Renal cortical epithelial cell (primary cell): ENCODE measurements at regions not wholly inside any gene's neighbourhood (a gene's known extent, or its start where the extent isn't known, plus 50 kb on each side); places are given as distances from the start of the nearest gene placed in this dataset.

Experiments used
- DNase-seq: peaks from one replicate; pipeline ENCODE4 v3.0.0-alpha.2; 2011; ENCODE audit warnings: low read depth

DNA sequence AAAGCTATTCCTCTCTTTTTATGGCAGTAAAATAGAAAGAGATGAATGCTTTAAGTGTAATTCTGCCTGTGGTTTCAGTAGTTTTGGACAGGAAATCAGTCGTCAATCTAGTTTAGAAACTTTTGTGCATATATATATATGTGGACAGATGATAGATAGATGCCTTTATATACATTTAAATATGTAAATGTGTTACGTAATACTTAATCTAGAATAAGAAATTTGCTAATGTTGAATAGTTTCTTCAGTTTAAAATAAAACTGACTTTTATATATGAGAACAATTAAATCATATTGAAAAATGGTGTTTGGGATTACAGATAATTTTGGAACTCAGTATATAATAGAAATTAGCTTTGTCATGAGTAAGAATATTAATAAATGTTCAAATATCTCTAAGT, 1165.7 kb upstream of the NCAM2 start:
- no peak for DNase-seq

DNA sequence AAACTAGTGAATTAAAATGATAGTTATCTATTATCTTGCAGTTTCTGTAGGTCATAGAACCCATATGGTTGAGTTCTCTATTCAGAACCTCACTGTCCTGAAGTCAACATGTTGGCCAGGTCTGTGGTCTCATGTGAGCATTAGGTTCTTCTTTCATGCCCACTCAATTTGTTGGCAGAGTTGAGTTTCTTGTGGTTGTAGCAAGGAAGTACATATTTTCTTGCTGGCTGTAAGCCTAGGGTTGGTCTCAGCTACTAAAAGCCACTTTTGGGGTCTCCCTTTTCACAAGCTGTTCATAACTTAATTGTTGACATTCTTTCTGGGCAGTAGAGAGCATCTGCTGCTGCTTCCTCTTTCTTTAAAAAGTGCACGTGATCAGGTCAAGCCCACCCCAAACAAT, 1165.1 kb upstream of the NCAM2 start:
- no peak for DNase-seq

DNA sequence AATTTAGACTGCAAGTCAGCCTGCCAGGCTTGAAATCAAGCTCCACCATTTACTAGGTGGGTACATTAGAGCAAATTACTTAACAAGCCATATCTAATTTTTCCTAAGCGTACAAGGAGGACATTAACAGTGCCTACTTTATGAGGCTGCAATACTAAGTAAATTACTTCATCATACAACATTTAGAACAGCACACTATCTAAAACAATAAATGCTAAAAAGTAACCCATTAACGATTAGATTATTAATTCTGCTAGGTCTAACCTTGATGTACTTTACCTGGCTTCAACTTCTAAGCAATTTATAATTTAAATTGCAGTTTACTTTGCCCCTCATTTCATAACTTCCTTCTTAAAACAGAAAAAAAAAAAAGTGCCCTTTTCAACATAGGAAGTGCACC, 1155.6 kb upstream of the NCAM2 start:
- DNase-seq = no peak

DNA sequence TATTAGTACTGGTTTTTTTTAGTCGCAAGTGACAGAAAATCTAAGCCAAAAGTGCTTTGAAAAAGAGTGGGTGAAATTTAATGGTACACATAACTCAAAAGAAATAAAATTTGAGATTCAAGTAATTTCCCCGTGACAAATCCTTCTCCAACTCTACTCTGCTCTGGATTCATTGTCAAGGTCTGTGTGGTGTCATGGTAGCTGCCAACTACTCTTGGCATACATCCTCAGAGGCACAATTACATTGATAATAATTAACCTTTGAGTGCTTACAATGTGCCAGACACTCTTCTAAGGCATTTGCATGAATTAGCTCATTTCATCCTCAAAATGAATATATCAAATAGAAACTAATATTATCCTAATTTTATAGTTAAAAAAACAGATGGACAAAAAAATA, 1153.9 kb upstream of the NCAM2 start:
- no peak for DNase-seq

DNA sequence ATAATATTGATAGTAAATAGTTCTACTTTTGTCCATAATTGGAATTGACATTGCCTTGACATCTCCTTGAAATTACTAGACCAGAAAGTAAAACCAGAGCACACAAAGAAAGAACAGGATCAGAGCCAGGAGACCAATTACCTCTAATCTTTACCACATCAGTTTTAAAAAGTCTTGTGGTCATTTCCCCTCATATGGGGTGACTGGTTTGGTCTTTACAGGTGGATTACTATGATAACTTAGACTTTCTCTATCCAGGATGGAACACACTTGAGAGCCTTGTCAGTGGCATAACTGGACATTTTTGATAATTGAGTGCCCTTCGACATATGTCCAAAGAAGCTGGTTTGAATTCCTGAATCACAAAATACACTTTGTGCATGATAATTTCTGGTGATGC, 1148.1 kb upstream of the NCAM2 start:
- no peak for DNase-seq

DNA sequence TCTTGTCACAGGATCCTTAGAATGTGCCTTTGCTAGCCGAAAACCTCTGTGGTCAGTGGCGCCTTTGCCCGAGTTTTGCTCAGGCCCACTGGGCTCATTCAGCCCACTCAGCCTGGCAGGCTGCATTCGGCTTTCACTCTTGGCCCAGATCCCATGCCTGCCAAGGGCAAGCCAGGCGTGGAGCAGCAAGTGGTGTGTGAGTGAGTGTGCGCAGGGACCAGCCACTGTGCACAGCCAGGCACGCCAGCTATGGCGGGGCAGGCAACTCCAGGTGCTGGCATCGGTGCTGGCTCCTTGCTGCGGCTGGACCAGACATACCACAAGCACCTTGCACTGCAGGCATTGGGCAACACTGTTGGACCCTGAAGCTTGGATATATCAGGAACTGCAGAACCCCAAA, 1145.1 kb upstream of the NCAM2 start:
- no peak for DNase-seq

DNA sequence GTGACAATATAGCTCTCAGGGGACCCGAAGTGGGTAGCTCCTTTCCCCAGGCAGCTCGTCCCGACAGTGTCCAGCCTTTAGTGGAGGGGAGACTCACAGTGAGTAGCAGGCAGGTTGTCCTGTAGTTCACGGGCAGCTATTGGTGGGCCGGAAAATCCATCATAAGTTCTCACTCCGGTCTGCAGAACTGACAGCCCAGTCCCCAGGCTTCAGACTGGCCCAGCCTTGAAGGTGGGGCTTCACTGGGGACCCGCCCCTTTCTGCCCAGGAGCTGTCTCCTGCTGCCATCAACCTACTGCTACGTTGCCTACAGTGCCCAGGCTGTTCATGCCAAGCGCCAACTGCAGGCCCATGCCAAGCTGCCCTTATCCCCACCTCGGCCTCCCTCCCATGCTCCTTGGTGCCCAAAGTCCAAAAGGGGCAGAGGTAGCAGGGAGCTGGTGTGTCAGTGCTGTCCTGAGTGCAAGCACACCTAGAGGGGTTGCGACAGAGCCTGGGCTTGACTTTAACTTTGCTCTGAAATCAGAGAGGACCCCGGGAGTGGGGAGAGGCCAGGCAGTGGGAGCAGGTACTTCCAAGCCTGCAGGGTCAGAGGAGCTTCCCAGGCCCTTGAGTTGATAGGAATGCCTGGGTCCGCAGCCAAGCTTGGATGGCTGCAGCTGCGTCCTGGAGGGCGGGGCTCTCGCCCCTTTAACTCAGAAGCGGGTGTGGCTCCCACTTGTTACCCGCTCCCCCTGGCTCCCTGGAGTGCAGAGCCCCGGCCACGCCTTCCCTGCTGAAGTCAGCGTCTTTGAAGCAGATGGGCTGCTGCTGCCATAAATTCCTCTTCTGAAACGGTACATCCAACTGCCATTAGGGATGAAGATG, 1144.3 kb upstream of the NCAM2 start:
- no peak for DNase-seq

DNA sequence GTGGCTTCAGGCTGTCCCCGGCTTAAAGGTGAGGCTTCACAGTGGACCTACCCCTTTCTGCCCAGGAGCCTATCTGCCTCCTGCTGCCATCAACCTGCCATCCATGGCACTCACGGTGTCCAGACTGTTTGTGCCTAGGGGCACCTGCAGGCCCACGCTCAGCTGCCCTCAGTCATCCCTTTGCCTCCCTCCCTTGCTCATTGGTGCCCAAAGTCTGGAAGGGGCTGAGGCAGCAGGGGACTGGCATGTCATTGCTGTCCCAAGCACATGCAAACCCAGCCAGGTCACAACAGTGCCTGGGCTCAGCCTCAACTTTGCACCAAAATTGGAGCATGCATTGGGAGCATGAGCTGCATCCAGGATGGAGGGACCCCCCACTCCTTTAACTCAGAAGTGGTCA, 1142.7 kb upstream of the NCAM2 start:
- no peak for DNase-seq

DNA sequence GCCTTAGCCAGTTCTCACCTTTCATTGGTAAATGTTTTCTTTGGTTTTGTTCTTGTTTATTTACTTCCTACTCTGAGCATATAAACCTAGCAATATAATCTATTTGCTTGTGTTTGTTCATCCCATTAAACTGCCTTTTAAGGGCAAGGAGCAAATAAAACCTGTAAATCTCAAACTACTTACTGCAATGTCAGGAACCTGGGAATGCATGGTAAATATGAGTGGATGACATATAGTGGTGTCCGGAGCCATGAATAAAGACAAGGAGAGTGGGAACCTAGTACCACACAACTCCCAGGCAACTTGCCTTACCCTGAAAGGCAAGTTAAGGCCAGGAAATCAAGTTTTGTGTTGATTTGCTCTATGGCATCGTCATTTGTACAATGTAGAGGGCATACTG, 1133.7 kb upstream of the NCAM2 start:
- no peak for DNase-seq

DNA sequence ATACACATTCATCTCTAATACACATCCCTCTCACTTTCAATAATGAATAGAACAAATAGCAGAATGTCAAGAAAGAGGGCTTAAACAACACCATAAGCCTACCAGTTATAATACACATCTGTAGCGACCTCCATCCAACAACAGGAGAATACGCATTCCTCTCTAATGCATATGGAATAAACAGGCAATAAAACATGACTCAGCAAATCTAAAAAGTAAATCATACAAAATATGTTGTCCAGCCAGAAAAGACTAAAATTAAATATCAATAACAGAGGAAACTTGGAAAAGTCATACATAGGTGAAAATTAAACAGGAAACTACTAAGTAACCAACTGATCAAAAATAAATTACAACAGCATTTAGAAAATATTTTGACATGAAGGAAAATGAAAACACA, 1127.5 kb upstream of the NCAM2 start:
- no peak for DNase-seq

DNA sequence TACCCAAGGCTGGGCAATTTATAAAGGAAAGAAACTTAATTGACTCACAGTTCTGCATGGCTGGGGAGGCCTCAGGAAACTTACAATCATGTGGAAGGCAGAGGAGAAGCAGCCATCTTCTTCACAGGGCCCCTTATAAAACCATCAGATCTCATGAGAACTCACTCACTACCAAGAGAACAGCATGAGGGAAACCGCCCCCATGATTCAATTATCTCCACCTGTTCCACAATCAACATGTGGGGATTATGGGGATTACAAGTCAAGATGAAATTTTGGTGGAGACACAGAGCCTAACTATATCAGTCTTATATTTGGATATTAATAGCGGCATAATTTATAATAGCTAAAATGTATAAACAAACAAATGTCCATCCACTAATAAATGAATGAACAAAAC, 1123.7 kb upstream of the NCAM2 start:
- DNase-seq = no peak

DNA sequence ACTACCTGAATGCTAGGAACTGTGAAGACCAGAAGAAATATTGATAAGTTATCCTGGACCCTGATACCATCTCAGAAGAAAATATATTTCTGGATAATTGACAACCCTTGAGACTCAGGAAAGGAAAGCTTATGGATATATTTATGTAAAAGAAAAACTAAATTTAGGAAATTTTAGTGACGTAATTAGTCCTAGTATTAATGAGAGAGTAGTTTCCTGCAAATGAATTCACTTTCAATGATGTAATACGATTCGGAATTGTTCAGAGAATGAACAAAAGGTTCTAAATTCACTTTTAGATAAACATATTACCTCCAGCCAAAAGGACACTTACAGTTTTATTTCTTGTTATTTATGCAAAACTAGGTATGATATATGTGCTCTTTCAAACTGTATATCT, 1120.1 kb upstream of the NCAM2 start:
- no peak for DNase-seq

DNA sequence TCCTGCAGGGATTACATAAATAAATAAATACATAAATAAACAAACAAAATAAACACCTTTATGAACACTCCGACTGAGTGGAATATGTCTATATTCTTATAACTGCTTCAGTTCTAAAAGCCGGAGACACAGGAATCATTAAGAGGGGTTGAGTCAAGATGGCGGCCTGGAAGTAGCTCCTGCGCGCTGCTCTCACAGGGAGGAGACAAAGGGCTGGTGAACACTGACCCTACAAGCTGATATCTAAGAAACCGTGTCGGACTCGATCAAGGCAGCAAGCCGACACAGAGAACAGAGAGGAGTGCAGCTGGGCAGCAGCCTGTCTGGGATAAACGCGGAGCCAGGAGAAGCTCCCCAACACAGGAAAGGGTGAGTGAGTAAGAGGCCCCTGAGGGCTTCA, 1098.6 kb upstream of the NCAM2 start:
- DNase-seq = no peak

DNA sequence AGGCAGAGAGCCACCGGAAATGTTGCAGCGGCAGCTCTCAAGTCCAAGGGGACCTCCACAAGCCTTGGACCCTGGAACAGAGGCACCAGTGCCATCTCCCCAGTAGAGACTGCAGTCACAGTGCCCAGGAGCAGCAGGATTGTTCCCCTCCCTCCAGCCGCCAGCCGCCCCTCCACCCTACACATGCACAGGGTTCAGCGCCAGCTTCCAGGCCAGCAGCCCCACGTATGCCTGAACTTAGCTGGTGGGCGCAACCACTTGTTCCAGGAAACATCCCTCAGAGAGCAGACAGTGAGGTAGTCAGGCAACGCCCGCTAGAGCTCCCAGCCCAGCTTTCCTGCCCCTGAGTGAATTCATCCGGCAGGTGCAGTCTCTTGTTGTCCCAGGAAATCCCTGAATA, 1098.1 kb upstream of the NCAM2 start:
- no peak for DNase-seq

DNA sequence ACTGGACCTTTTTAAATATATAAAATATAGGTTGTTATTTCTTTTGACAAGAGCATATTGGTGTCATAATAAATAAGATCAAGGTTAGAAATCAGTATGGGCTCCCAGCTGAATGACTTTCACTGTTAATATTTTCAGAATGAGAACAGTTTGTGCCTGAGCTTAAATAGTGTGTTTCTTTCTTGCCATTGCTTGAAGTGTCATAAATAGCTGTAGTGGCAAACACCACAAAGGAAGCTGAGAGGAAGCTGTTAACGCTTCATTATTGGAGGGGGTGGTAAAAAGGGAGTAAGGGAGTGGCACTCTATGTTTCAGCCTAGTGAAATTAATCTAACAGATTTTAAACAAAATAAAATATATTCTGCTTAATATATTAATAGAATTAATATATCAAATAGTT, 1089.8 kb upstream of the NCAM2 start:
- no peak for DNase-seq

DNA sequence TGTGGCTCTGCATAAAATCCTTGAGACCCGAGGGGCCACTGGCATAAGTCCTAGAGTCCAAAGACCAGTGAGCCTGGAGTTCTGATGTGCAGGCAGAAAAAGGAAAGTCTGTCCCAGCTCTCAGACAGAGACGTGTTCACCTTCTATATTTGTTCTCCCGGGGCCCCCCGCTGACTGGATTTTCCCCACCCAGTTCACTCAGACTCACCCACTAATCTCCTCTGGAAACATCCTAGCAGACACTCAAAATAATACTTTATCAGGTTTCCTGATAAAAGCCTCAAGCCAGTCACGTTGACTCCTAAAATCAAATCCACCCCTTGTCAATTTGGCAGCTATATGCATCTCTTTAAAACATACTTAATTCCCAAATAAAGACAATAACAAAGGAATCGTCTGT, 1084.2 kb upstream of the NCAM2 start:
- DNase-seq = no peak

DNA sequence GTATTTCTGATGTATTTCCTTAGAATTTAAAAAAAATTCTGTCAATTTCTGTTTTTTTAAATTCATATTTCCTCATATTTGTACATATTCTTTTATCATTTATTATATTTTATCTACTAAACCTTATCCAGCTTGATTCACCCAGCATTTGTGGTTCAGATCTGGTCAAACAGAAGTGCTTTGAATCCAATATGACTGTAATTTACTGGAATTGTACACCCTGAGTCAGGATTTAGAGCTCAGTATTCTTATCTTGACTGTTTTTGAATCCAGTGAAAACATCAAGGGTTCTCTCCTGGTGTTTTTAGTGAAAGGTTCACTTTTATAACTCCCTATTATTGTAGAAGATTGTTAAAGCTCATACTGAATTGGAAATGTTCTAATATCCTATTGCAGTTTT, 1077.0 kb upstream of the NCAM2 start:
- no peak for DNase-seq

DNA sequence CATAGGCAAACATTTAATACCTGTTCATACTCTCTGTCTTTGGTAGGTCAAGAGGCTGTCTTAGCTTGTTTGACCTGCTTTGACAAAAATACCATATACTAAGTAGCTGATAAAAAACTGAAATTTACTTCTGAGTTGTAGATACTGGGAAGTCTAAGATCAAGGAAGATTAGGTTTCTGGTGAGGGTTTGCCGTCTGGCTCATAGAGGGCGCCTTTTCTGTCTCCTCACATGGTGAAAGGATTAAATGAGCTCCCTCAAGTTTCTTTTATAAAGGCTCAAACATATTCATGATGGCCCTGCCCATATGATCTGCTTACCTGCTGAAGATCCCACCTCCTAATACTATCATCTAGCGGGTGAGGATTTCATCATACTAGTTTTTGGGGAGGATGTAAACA, 1076.1 kb upstream of the NCAM2 start:
- no peak for DNase-seq

DNA sequence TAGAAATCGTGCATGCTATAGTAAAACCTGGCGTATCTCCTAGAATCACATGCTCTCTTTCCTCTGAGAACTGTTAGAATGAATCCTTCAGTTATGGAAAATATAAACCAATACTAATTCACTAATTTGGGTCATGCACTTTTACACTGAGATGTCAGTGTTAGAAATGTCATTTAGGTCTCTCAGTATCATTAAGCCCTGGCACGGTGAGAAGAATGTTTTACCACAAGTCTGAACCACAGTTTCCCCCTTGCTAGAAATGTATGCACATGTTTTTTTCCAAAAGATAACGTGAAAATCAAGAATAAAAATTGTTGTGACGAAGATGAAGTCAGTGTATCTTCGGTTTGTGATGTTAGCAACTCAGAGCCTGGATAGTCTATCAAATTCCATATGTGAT, 1062.7 kb upstream of the NCAM2 start:
- no peak for DNase-seq

DNA sequence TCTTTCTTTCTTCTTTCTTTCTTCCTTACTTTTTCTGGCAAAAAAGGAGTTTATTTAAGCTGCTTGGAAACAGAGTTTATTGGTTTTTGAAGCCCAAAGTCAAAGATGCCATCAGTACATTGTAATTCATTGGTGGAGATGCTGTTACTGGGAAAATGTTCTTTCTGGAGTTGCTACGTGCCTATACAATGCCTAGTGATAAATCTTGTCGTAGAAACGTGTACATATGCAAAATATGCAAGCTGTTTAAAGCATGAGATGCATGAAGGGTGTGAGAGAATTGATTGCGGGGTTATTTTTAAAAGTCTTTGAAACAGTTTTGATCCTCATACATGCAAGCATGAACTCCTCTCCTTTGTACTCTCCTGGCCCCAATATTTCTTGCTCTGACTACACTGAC, 1060.6 kb upstream of the NCAM2 start:
- no peak for DNase-seq

DNA sequence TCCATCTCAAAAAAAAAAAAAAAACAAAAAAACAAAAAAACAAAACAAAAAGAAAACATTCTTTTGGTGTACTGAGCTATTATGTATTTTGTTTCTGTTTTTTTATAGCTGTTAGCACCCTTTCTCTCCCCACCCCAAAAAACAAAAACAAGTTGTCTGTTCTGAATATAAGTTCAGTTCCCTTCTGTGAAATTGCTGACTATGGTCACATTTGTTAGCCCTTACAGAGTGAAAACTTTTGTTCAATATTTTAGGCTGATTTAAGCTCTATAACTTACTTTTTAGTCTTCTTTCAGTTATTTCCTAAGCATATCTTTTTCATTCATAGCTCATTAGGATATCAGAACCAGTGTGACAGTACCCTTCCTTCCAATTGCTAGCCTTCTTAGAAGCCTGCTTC, 1056.6 kb upstream of the NCAM2 start:
- no peak for DNase-seq

DNA sequence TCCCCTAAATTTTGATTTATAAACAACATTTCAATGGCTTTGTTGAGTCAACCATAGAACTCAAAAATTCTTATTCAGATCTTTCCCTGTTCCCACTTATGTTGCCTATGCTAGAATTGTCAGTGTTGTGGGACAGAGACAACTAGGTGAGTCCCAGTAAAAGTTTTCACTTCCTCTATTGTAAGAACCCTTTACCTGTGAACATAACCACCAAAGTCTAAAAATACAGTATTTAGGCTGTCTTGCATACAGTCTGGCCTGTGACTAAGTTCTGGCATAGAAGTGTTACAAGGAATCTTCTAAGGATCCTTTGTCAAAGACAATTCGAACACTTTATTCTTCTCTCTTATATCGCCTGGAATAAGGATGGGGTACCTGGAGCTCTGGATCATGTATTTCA, 1047.9 kb upstream of the NCAM2 start:
- no peak for DNase-seq

DNA sequence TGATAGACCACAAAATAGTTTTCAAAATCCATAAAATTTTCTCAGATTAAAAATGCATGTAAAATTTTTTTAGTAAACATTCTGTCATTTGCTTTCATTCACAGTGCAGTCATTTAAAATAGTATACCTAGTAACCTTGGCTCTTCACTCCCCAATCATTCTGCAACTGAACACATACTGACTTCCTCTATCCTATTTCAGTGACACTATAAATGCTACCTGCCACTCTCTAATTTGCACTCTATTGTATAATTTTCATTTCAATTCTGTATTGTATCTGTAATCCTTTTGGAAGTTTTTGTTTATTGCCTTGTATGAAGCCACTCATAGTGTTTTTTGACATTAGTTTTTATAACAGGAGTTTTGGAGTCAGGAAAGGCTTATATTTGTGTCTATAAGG, 1029.1 kb upstream of the NCAM2 start:
- DNase-seq = no peak

DNA sequence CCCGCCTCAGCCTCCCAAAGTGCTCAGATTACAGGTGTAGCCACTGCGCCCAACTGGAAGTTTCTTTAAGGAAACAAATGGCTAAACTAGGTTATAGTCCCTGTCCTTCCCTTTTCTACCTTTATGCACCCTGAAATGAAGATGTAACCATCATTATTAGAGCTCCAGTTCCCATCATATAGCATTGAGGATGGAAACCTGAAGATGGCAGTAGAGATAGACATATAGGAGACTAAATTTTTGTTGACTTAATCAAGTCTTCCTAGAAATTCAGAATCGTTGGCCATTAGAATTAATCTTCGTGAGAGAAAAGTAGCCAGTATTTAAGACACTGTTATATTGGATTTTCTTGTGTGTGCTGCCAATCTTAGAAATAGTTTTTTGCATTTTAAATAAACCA, 1016.3 kb upstream of the NCAM2 start:
- DNase-seq = no peak
